ENCODE measurements at regions not wholly inside any gene's neighbourhood (a gene's known extent, or its start where the extent isn't known, plus 50 kb on each side); places are given as distances from the start of the nearest gene placed in this dataset.

GRCh38 chr10:83943920-83944319 lies 195.4 kb upstream of the GHITM start:
- TF ChIP-seq POLR2A (IDR thresholded peaks at IDR 0.05) (no peak), CTCF (IDR thresholded peaks at IDR 0.05) (no peak)
- ATAC-seq = no peak
- no peaks in the 10 kb centered on the region for H3K9me3 ChIP-seq
- no peaks in the 10 kb centered on the region for H3K36me3 ChIP-seq
- DNase-seq = no peak
- H3K4me3 ChIP-seq = no peak overlapping the region
- peaks cover 0 to 10% (median 0%) of the 10 kb centered on the region in 9 donors for H3K27me3 ChIP-seq
- WGBS, 4 donors = 55 to 80% (median 64%) methylated on average over 4 of the region's 4 CpGs
- no peak overlapping the region for H3K27ac ChIP-seq
- intact Hi-C loops (cut with DNase I) = no loop called here
- H3K4me1 ChIP-seq = no peaks in the 10 kb centered on the region

DNA sequence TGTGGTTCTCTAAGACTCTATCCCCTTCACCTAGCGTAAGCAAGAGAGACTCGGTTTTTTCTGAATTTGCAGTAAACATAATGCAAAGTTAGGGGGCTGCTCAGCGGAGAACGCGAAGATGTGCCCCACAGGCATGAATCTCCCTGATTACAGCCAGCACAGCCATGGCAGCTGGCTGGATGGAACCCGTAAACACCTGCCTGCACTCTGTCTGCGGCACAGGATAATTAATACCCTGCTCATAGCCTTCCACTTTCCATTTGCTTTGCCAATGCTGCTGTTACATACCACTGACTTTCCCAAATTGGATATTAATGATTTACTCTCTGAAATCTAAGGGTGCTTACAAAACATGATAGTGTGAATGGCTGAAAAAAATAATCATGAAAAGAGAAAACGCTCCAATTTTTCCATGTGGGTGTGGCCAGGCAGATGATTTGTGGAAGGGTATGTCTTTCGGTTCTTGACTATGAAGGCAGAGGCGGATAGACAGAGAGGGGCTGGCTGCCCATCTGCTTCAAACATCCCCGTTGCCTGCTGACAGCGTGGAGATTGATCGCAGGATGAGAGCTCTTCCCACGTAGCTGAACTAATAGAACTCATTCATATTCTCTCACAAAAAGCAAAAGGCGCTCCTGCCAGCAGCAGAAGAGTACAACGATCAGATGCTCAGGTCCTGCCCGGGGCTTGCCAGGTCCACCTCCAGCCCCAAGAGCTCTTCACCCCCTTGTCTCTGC lies 193.2 kb upstream of the GHITM start:
- Histone ChIP-seq H3K4me1 (no peaks in the 10 kb centered on the region), H3K4me3 (no peak overlapping the region), H3K36me3 (no peaks in the 10 kb centered on the region), H3K27me3 (peaks cover 0 to 10% (median 0%) of the 10 kb centered on the region in 9 donors), H3K9me3 (no peaks in the 10 kb centered on the region), H3K27ac (no peak overlapping the region)
- DNase-seq = no peak
- no peak for ATAC-seq
- no peak for TF ChIP-seq POLR2A (IDR thresholded peaks at IDR 0.05)
- TF ChIP-seq CTCF (IDR thresholded peaks at IDR 0.05) = no peak
- intact Hi-C loops (cut with DNase I) = no loop called here
- WGBS, 4 donors = 66 to 79% (median 74%) methylated on average over 17 of the region's 17 CpGs

DNA sequence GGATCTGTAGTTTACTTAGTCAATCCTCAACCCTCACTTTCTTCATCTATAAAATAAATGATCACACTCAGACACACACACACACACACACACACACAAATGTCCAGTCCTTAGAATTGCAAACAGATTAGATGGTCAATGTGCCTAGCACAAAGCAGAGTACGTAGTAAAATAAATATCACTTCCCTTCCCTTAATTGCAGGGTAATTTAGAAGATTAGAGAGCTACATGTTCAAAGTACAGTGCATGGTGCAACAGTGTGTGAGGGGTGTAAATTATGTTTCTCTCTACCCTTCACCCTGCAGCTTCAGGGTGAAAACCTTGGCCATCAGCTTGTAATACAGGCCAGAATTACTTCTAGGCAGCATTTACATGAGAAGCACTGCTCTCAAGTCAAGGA lies 187.0 kb upstream of the GHITM start:
- ATAC-seq = no peak
- intact Hi-C loops (cut with DNase I) = no loop called here
- Histone ChIP-seq H3K36me3 (no peaks in the 10 kb centered on the region), H3K4me1 (no peaks in the 10 kb centered on the region), H3K27me3 (peaks cover 0 to 8% (median 0%) of the 10 kb centered on the region in 9 donors), H3K27ac (no peak overlapping the region), H3K9me3 (no peaks in the 10 kb centered on the region), H3K4me3 (no peak overlapping the region)
- no peak for TF ChIP-seq POLR2A (IDR thresholded peaks at IDR 0.05)
- TF ChIP-seq CTCF (IDR thresholded peaks at IDR 0.05) = no peak
- DNase-seq = no peak
- 69 to 88% (median 83%) methylated on average over 1 of the region's 1 CpG for WGBS, 4 donors

- H3K36me3 ChIP-seq = no peaks in the 10 kb centered on the region
- peaks cover 0 to 8% (median 0%) of the 10 kb centered on the region in 9 donors for H3K27me3 ChIP-seq
- H3K4me3 ChIP-seq = no peak overlapping the region
- no peaks in the 10 kb centered on the region for H3K4me1 ChIP-seq
- intact Hi-C loops (cut with DNase I) = no loop called here
- H3K27ac ChIP-seq = no peak overlapping the region
- ATAC-seq (no peak), DNase-seq (no peak)
- TF ChIP-seq CTCF (IDR thresholded peaks at IDR 0.05) (no peak), POLR2A (IDR thresholded peaks at IDR 0.05) (no peak)
- no peaks in the 10 kb centered on the region for H3K9me3 ChIP-seq
- WGBS, 4 donors = 50 to 70% (median 62%) methylated on average over 2 of the region's 2 CpGs
Observed at GRCh38 chr10:83953589-83953988, 185.7 kb upstream of the GHITM start.

All from heart left ventricle (tissue), 16 donors.